Stimulated activated CD4-positive, alpha-beta T cell treated with anti-CD3 and anti-CD28 coated beads, Interleukin-15, amount 100 ng/mL, for 48 hours (primary cell): ENCODE measurements at regions not wholly inside any gene's neighbourhood (a gene's known extent, or its start where the extent isn't known, plus 50 kb on each side); places are given as distances from the start of the nearest gene placed in this dataset.

Experiments used
- DNase-seq, 2 donors: peaks; one replicate each; pipeline ENCODE4 v3.0.0-alpha.2; 2020; ENCODE audit warnings: low read depth in 2 of 2

DNA sequence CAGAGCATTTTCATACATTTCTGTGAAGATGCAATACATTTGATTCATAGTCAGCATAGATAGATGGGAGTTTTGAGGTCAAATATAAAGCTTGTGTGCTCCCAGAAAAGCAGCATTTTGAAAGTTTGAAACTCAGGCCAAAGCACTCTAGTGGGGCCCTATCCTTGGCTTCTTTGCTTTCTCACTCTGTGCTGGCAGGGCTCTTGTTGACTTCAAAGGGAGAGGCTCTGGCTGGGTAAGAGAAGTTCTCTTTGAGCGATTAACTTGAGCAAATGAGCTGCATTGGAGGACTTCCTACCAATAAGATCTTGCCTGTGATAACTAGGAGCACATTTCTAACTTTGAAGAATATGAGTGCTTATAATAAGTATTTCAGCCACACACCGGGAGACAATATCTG, 214.0 kb upstream of the RARB start:
- no peak for DNase-seq

DNA sequence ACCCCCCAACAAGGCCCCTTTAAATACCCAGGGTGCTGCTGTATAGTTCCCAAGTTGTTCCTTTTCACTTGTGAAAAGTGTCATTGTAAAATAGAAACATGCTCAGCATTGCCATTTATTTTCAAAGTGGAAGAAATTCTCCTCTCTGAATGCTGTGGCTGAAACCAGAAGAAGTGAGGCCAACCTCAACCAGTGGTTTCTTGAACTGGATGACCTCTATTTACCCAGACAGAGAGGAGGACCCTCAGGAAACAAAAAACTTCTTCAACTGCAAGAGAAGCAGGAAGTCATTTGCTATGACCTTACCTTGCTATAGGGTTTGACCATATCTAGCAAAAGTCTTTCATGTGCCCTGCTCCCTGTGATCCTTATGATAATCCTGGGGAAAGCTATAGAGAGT, 209.7 kb upstream of the RARB start:
- no peak for DNase-seq

DNA sequence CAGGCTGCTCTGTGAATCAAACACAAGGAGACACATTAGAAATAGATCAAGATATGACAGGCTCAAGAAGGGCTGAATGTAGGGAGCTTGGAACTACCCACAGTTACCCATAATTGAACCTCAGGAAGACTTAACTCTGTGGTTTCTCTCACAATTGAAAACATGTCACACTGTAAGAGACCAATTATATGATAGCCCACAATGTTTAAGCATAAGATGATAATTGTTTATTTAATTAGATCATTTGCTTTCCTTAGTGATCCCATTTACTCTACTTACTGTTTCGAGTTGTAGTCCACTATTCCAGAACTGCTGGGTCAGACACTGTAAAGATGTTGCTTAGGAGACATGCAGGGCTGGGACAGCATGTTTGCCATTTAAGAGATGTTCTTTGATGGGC, 201.3 kb upstream of the RARB start:
- DNase-seq: no peak

DNA sequence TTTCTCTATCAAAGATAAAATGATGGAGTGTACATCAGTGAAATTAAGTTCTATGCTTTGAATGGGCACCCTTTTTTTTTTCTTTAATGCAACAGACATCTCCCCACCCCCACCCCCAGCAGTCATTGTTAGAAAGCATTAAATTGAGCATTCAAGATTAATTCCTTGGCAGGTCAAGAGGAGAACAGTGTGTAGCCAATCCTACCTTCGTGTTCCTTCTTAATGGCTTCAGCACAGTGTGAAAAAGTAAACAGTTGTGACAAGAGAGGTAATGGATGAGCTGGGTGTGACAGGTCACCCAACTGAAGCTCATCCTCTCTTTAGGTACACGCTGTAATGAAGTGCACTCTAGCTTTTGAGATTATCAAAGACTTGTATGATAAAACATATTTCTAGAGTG, 198.5 kb upstream of the RARB start:
- no peak for DNase-seq

DNA sequence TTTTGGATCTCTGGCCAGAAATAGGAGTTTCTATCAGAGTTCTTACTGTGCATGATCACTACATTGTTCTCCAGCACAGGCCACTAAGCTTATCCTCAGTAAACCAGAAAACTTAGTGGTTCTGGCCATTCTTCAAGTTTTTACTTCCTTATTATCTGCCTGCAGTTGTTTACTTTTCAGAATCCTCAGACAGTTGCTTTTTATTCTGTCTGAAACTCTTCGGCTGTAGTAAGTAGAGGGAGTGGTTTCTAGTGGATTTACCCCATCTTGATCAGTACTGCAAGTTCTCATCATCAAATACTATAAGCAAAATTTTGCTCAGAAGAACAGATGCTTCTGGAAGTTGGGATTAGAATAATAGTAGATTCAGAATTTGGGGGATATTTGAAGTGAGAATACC, 193.0 kb upstream of the RARB start:
- DNase-seq: no peak

DNA sequence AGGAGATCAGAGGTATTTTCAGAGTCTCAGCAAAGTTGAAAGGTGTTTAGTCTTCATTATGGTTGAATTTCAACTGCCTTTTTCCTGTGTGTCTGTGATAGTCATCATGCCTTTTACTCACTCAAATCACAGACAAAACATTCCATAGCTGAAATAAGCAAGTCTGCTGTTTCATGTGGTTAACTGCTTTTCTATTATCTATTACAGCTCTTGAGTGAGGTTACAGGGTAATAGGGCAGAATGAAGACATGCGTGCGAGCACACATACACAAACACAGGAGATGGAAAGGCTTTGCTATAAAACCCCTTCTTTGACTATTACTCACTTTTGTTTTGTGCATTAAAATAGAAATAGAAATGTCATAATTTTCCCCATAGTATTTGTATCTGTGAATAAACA, 192.6 kb upstream of the RARB start:
- DNase-seq: no peak

DNA sequence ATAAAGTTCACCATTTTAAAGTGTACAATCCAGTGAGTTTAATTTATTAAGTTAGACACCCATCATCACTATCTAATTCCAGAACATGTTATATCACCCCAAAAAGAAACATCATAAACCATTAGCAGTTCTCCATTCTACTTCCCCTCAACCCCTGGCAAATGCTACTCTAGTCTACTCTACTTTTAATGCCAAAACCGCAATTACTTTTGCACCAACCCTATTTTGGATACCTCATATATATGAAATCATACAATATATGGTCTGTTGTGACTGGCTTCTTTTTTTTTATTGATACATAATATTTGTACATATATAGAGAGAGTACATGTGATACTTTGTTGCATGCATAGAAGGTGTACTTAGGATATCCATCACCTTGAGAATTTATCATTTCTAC, 190.5 kb upstream of the RARB start:
- DNase-seq: no peak

DNA sequence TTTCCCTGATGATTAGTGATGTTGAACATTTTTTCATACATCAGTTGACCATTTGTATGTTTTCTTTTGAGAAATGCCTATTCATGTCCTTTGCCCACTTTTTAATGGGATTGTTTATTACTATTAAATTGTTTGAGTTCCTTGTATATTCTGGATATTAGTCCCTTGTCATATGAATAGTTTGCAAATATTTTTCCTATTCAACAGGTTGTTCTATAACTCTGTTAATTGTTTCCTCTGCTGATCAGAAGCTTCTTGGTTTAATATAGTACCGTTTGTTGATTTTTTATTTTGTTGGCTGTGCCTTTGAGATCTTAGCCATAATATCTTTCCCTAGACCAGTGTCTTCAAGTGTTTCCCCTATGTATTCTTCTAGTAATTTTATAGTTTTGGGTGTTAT, 189.0 kb upstream of the RARB start:
- no peak for DNase-seq

DNA sequence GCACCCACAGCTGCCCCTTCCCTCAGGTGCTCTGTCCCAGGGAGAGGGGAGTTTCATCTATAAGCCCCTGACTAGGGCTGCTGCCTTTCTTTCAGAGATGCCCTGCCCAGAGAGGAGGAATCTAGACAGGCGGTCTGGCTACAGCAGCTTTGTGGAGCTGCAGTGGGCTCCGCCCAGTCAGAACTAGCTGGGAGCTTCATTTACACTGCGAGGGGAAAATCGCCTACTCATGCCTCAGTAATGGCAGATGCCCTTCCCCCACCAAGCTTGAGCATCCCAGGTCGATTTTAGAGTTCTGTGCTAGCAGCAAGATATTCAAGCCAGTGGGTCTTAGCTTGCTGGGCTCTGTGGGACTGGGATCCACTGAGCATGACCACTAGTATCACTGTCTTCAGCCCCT, 181.2 kb upstream of the RARB start:
- DNase-seq: no peak

DNA sequence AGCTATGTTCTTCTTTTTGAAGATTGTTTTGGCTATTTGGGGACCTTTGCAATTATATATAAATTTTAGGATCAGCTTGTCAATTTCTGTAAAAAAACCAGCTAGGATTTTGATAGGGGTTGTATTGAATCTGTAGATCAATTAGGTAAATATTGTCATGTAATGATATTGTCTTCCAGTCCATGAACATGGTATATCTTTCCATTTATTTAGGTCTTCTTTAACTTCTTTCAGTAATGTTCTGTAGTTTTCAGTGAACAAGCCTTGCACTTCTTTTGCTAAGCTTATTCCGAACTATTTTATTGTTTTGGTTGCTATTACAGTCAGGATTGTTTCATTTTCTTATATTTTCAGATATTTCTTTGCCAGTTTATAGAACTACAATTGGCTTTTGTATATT, 175.8 kb upstream of the RARB start:
- no peak for DNase-seq

DNA sequence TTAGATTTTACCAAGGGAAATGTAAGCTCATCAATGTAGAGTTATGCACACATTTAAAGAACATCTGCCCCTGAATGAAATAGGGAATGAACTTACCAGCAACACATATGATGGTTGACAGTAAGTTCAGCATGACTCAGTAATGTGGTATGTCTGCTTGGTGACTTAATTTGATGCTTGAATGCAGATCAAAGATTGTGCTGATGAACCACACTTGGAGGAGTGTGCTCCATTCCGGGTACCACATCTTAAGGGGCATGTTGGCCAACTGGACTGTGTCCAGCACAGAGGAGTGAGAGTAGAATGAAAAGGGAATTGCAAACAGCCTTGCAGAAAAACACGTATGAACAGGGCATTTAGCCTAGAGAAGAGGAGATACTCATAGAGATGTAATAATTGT, 171.0 kb upstream of the RARB start:
- DNase-seq: no peak

DNA sequence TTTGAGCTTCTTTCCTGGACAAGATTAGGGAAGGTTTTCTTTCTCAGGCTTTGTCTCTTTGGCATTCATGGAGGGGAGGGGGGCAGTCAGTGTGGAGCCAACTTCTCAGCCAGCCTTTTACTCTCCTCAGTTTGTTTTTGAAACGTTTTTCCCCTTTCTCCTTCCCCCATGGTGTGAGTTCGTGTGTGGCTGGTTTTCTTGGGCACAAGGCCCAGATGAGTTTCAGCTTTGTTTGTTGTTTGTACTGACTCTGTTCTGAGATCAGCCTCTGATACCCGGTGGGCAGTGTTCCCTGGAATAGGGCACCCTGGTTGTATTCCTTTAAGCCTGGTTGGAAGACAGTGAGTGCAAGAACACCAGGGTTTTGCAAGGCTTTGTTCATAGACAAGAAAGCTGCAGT, 168.2 kb upstream of the RARB start:
- DNase-seq: no peak

DNA sequence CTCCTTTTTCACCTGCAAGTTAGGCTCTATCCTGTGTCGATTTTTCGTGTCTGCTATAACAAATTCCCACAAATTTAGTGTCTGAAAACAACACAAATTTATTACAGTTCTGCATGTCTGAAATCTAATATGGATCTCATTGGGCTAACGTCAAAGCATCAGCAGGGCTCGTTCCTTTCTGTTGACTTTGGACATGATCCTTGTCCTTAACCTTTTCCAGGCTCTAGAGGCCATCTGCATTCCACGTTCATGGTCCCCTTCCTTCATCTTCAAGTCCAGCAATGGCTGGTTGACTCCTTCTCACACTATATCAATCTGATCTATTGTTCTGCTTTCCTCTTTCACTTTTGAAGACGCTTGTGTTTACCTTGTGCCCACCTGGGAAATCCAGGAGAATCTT, 165.7 kb upstream of the RARB start:
- no peak for DNase-seq

DNA sequence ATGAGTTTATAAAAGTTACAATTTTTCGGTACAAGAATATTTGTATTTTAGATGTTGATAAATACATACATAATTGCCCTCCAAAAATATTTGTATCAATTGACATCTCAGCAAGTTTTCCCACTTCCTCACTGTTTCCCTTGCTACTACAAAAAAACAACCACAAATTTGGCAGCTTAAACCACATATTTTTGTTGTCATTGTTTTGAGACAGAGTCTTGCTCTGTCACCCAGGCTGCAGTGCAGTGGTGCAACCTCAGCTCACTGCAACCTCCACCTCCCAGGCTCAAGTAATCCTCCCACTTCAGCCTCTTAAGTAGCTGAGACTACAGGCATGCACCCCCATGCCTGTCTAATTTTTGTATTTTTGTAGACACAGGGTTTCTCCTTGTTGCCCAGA, 162.8 kb upstream of the RARB start:
- DNase-seq: no peak

DNA sequence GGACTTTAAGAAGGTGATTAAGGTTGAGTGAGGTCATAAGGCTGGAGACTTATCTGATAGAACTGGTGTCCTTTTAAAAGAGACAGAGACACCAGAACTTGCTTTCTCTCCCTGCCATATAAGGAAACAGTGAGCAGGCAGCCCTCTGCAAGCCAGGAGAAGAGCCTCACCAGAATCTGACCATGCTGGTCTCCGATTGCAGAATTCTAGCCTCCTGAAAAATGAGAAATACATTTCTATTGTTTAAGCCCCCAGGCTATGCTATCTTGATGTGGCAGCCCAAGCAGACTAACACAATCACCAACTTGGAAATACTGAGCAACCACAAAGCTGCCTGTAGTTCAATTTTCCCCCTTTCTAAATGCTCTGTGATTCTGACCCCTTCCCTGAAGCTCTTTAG, 161.4 kb upstream of the RARB start:
- no peak for DNase-seq

DNA sequence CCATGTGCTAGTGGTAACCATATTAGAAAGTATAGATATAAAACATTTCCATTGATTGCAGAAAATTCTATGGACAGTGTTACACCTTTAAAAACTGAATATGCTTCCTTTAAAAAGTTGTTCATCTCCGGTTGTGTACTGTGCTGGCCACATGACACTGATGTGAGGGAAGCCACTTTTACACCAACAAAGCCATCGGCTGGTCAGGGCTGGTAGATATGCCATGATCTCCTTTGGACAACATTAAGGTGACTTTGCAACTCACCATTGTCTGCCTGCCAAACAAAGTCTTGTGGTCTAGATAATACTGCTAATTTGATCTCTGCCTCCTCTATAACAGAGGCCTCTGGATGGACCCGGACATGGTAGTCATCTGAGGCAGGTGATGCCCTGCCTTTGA, 156.0 kb upstream of the RARB start:
- no peak for DNase-seq

DNA sequence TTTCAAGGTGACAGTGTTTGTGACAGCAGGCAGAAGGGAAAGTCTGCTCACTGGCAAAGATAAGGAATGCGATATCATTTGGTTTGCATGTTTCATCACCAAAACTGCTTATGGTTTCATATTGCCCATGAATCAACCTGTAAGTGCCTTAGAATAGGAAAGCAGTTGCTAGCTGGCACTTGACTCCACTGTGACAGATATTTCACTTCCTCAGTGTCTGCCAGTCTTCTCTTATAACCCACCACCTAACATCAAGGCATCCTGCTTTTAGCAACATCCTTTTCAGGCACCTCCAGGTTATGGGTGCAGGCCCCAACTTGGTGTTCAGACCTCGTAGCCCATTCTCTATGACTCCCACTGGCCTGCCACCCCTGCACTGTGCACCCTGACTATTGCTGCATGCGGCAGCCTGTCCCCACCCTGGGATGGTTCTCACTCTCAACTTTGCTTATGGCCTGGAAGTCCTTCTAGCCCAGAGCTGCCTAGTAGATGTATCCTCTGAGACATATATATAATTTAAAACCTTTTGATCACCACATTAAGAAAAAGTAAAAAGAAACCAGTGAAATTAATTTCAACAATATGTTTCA, 154.4 kb upstream of the RARB start:
- DNase-seq: no peak

DNA sequence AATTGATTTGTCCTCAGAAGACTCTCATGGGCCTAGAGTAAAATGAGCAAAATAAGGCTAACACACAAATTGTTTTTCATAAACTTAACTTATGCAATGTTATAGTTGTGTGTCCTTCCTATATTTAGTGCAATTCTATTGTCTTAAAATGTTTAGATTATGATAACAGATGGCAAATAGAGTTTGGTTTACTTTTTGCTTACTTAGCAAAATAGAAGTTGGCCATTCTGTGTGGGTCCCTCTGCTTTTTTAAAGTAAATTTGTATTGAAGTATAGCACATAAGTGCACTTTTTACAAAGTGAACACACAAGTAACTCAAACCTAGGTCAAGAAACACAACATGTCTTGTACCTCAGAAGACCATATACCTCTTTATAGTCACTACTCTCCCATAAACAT, 150.6 kb upstream of the RARB start:
- no peak for DNase-seq

DNA sequence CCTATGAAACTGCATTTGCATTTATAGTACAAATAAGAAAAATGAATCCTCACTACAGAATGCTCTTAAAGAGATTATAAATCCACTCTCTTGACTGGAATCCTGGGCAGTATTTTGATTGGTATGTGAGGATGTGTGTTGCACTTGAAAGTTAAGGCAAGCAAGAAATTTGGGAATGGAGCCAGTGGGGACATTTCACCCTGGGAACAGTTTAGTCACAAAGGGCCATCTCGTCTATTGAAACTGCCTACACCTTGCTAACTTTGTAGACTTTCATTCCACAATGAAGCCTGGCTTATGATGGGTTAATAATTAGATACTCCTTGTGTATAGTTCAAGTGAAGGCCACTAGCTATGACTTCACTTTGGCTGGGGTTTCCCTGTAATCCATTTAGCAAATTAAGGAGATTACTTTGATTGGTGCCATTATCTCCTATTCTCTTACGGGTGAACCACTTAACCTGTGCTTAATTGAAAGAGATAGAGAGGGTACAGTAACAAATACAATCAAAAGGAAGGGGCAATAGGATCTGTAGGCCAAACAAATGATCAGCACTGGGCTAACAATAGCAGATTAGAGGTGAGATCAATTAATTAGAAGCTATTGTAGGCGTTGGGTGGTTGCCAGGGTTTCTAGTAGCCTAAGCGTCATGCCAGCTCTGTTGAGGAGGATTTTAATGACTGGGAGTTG, 146.9 kb upstream of the RARB start:
- DNase-seq: no peak

DNA sequence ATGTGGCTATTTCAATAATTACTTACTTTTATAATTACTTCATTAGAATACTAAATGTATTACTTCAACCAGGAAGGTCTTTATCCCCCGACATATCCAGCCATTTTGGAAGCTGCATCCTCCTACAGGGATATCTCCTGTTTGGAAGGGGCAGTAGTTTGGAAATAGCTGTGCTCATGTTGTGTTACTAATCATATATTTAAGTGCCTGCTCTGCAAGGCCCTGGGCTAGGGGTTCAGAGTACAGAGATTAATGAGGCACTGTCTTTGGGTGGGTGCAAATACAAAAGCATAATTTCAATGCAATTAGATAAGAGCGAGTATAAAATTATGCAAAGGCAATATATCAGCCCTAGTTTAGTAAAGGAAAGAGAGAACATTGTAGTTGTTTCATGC, 146.3 kb upstream of the RARB start:
- DNase-seq: no peak

DNA sequence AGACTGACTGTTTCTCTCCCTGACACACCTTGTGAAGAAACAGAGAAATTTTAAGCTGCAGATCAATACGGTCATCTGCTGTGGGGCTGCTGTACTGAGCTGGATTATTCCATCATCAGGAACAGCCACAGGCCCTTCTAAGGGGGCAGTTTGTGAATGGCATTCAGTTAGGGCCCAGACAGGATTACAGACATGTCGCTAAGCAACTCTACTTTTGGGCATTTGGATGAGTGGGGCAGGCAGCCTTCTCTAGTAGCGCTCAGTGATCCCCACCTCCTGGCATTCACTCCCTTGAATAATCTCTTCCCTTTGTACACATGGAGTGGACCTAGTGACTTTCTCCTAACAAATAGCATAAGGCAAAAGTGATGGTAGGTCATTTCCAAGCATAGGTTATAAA, 144.4 kb upstream of the RARB start:
- no peak for DNase-seq

DNA sequence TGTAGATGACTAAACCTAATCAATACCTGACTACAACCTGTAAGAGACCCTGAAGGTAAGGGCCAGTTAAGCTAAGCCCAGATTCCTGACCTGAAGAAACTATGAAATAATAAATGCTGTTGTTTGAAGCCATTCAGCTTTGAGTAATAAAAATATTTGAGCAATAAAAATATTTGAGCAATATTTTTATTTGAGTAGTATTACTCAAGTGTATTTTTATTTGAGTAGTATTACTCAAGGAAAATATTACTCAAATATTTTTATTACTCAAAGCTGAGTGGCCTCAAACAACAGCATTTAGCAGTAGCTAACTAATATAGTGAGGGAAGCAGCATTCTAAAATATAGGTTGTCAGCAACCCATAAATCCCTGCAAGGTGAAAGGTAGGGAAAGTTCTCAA, 143.8 kb upstream of the RARB start:
- no peak for DNase-seq

DNA sequence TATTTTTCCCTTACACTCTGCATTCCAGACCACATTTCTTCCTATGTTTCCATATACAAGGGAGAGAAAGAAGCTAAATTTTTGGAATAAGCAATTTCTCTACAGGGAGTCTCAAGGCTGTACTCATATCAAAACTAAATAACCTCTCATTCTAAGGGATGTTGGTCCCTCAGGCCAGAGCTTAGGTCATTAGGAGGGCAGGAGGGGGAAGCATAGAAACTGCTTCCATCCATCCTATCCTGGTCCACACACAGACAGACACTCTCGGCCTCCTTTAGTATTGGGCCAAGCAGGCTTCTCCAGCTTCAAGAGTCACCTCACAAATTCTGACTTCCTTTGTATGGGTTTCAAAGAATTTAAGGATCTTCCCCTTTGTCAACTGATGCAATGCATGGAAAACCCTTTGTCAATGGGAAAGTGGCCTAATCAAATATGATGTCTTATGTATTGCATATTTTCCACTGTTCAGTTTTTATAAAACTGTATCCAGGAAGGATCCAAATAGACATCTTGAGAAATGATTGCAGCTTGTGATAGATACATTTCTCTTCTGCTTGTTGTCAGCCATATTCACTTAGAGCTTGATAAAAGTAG, 140.7 kb upstream of the RARB start:
- no peak for DNase-seq

DNA sequence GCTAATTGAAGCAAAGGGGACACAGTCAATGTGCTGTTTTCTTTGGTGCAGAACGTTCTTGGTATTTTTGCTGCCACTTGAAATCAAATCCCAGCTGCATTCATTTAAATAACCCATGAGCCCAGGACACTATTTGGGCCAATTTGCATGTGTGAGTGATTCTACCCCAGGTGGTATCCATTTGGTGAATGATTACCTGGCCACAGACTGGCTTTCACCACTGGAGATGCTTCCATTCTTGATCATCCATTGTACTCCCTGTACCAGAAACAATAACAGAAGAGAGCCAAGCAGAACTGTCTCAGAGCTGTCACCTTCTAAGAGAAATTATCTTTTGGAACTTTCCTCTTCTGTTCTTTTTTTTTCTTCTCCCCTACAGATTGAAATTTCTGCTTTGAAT, 139.7 kb upstream of the RARB start:
- DNase-seq: no peak
